Endodermal cell (in vitro differentiated cells): ENCODE measurements at regions not wholly inside any gene's neighbourhood (a gene's known extent, or its start where the extent isn't known, plus 50 kb on each side); places are given as distances from the start of the nearest gene placed in this dataset.
A peak's percentile ranks its signal among the peaks of the same experiment; 100 is the strongest.

Experiments
- DNase-seq: peaks from one replicate; pipeline ENCODE4 v3.0.0-alpha.2; 2017
- H3K27ac ChIP-seq: 2 replicates; pipeline ENCODE4 v1.5.1; 2013; ENCODE audit warnings: mild to moderate bottlenecking, low read depth, low read length, moderate library complexity
- H3K27me3 ChIP-seq: 2 replicates; pipeline ENCODE4 v1.6.1; 2013; ENCODE audit warnings: mild to moderate bottlenecking, low read length, moderate library complexity; ENCODE audit not compliant: insufficient read depth, control insufficient read depth, poor library complexity, severe bottlenecking
- H3K36me3 ChIP-seq: 2 replicates; pipeline ENCODE4 v1.7.0; 2013; ENCODE audit warnings: mild to moderate bottlenecking, low read length, moderate library complexity; ENCODE audit not compliant: control insufficient read depth, insufficient read depth
- H3K4me1 ChIP-seq: one replicate; pipeline ENCODE4 v1.7.0; 2013; ENCODE audit warnings: low read length; ENCODE audit not compliant: control insufficient read depth, insufficient read depth
- H3K4me3 ChIP-seq: 2 replicates; pipeline ENCODE4 v1.5.1; 2013; ENCODE audit warnings: mild to moderate bottlenecking, low read length, moderate library complexity
- H3K9ac ChIP-seq: 2 replicates; pipeline ENCODE4 v1.6.1; 2013; ENCODE audit warnings: mild to moderate bottlenecking, low read length, moderate library complexity; ENCODE audit not compliant: poor library complexity, severe bottlenecking; ENCODE audit errors: extremely low read depth
- H3K9me3 ChIP-seq: 2 replicates; pipeline ENCODE4 v1.6.1; 2013; ENCODE audit warnings: mild to moderate bottlenecking, low read length, moderate library complexity; ENCODE audit not compliant: control insufficient read depth
- H3K27ac Mint-ChIP-seq: 2 replicates; pipeline ENCODE4 v1.8.0; 2020; ENCODE audit warnings: mixed read lengths
- H3K27me3 Mint-ChIP-seq: 2 replicates; pipeline ENCODE4 v1.8.0; 2021; ENCODE audit warnings: mild to moderate bottlenecking, mixed read lengths; ENCODE audit not compliant: insufficient read depth
- H3K36me3 Mint-ChIP-seq: 2 replicates; pipeline ENCODE4 v1.8.0; 2020; ENCODE audit warnings: low read depth, mixed read lengths
- H3K4me1 Mint-ChIP-seq: 2 replicates; pipeline ENCODE4 v1.8.0; 2020; ENCODE audit warnings: mixed read lengths
- H3K4me3 Mint-ChIP-seq: 2 replicates; pipeline ENCODE4 v1.8.0; 2020; ENCODE audit warnings: mild to moderate bottlenecking, moderate library complexity, mixed read lengths
- H3K9me3 Mint-ChIP-seq: 2 replicates; pipeline ENCODE4 v1.8.0; 2020; ENCODE audit warnings: mild to moderate bottlenecking, mixed read lengths
- CTCF ChIP-seq: fragments of 200-600 bp; sonication (generic); conservative IDR thresholded peaks from 2 replicates; pipeline ENCODE4 v1.5.0; 2021; ENCODE audit warnings: antibody characterized with exemption, mild to moderate bottlenecking
- WGBS, 2 experiments: methylation state at CpG; one replicate each; pipeline versions ENCODE4 v1.1.5 to v1.1.7; 2013; ENCODE audit warnings: missing lambda C conversion rate in 2 of 2, mixed read lengths in 1 of 2; ENCODE audit not compliant: insufficient coverage in 1 of 2, insufficient read length in 1 of 2; 5-methylcytosine and 5-hydroxymethylcytosine counted together

DNA sequence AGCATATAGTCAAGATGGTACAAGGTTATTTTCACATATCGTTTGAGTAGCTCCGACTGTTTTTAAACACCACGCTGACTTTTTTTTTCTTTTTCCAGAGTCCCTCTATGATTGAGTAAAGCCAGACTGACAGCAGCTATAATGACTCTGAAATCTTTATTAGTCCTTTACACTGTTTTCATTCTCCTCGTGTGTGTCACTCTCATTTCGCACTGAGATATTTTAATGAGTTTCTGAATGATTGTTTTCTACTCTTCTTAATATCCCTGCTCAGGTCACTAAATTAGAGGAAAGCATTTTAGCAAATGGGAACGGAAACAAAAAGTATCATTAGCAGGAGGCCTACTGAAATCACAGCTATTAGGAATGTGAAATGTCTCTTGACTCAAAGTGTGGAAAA lies 162.3 kb upstream of the MTPN start:
- Histone ChIP-seq H3K36me3 (no peaks in the 10 kb centered on the region), H3K9ac (no peak overlapping the region), H3K27me3 (peaks cover 36% of the 10 kb centered on the region), H3K4me3 (no peak overlapping the region), H3K4me1 (peaks cover 6% of the 10 kb centered on the region), H3K27ac (no peak overlapping the region), H3K9me3 (no peaks in the 10 kb centered on the region)
- WGBS, 2 experiments, result 81 to 84% methylated on average over 5 to 6 of the region's 6 CpGs
- Mint-ChIP-seq H3K4me1 (peaks cover 6% of the 10 kb centered on the region), H3K27ac (no peak overlapping the region), H3K9me3 (no peaks in the 10 kb centered on the region), H3K4me3 (no peak overlapping the region), H3K36me3 (no peaks in the 10 kb centered on the region), H3K27me3 (no peaks in the 10 kb centered on the region)
- no peak for DNase-seq
- no peak for TF ChIP-seq CTCF

GRCh38 chr7:136138991-136139390 lies 161.8 kb upstream of the MTPN start:
- no peak overlapping the region for H3K27ac ChIP-seq
- no peak overlapping the region for H3K9ac ChIP-seq
- peaks cover 6% of the 10 kb centered on the region for H3K4me1 ChIP-seq
- H3K4me3 ChIP-seq, result no peak overlapping the region
- Mint-ChIP-seq H3K36me3 (no peaks in the 10 kb centered on the region), H3K27me3 (no peaks in the 10 kb centered on the region), H3K27ac (no peak overlapping the region), H3K4me3 (no peak overlapping the region), H3K4me1 (peaks cover 6% of the 10 kb centered on the region), H3K9me3 (no peaks in the 10 kb centered on the region)
- H3K36me3 ChIP-seq, result no peaks in the 10 kb centered on the region
- TF ChIP-seq CTCF, result no peak
- WGBS, 2 experiments, result 97 to 100% methylated on average over 1 to 3 of the region's 3 CpGs
- H3K9me3 ChIP-seq, result no peaks in the 10 kb centered on the region
- DNase-seq, result no peak
- peaks cover 36% of the 10 kb centered on the region for H3K27me3 ChIP-seq

- Histone ChIP-seq H3K27ac (peak overlapping the region; percentile 19), H3K4me1 (peaks cover 6% of the 10 kb centered on the region), H3K4me3 (no peak overlapping the region), H3K36me3 (no peaks in the 10 kb centered on the region), H3K27me3 (peaks cover 19% of the 10 kb centered on the region), H3K9ac (no peak overlapping the region), H3K9me3 (no peaks in the 10 kb centered on the region)
- no peaks in the 10 kb centered on the region for H3K36me3 Mint-ChIP-seq
- H3K9me3 Mint-ChIP-seq, result no peaks in the 10 kb centered on the region
- H3K27me3 Mint-ChIP-seq, result no peaks in the 10 kb centered on the region
- no peak for DNase-seq
- TF ChIP-seq CTCF, result no peak
- H3K4me1 Mint-ChIP-seq, result peaks cover 6% of the 10 kb centered on the region
- 78 to 87% methylated on average over 3 to 6 of the region's 6 CpGs for WGBS, 2 experiments
- no peak overlapping the region for H3K4me3 Mint-ChIP-seq
- no peak overlapping the region for H3K27ac Mint-ChIP-seq
These were observed 159.8 kb upstream of the MTPN start for GRCh38 chr7:136136906-136137454.
